Right lobe of liver (tissue), 6 donors: ENCODE measurements at regions not wholly inside any gene's neighbourhood (a gene's known extent, or its start where the extent isn't known, plus 50 kb on each side); places are given as distances from the start of the nearest gene placed in this dataset.

Experiments
- ATAC-seq, 4 donors: fragments of 200-7000 bp; cut with Tn5 transposase; one replicate each; pipeline ENCODE4 v1.9.1; 2020; ENCODE audit warnings: mild to moderate bottlenecking in 4 of 4, moderate library complexity in 4 of 4
- DNase-seq, 3 donors: peaks; one replicate each; pipeline ENCODE4 v3.0.0-alpha.2; 2020
- H3K27ac ChIP-seq, 3 donors: fragments of 200-600 bp; one replicate each; pipeline ENCODE4 v1.8.0; 2022
- H3K27me3 ChIP-seq, 2 donors: fragments of 200-600 bp; one replicate each; pipeline ENCODE4 v1.8.0; 2022
- H3K36me3 ChIP-seq, 4 donors: fragments of 200-600 bp; sonication (generic) in 1 of 4; one replicate each; pipeline versions ENCODE4 v1.5.1 to v1.8.0; 2017 to 2022; ENCODE audit warnings: control low read depth in 1 of 4
- H3K4me1 ChIP-seq, 4 donors: fragments of 200-600 bp; sonication (generic) in 1 of 4; one replicate each; pipeline versions ENCODE4 v1.5.1 to v1.8.0; 2017 to 2022; ENCODE audit warnings: control low read depth in 1 of 4
- H3K4me3 ChIP-seq, 3 donors: fragments of 200-600 bp; one replicate each; pipeline ENCODE4 v1.8.0; 2022
- H3K9me3 ChIP-seq, 4 donors: fragments of 200-600 bp; sonication (generic) in 1 of 4; one replicate each; pipeline versions ENCODE4 v1.5.1 to v1.8.0; 2017 to 2022; ENCODE audit warnings: control low read depth in 1 of 4
- POLR2A ChIP-seq: fragments of 450-650 bp; IDR thresholded peaks from one replicate; pipeline ENCODE4 v1.6.1; 2017; ENCODE audit warnings: antibody characterized with exemption, mild to moderate bottlenecking
- WGBS: methylation state at CpG from one replicate; pipeline ENCODE4 v1.1.6; 2018; ENCODE audit warnings: low coverage, low lambda C conversion rate; ENCODE audit not compliant: insufficient coverage; ENCODE audit errors: missing lambda C conversion rate; 5-methylcytosine and 5-hydroxymethylcytosine counted together
- intact Hi-C, 2 donors: fragments of 100-400 bp; cut with DNase I; formaldehyde crosslinking; loops; one replicate each; pipeline versions ENCODE4 v1.11.2 to v1.14.1; 2022
- TF ChIP-seq, protein P1 (sequence below), 4 donors: fragments of 200-600 bp in 3 of 4; fragments of 450-650 bp in 1 of 4; IDR thresholded peaks; one replicate each; pipeline versions ENCODE4 v1.5.1 to v1.8.0; 2016 to 2022; ENCODE audit warnings: antibody characterized with exemption in 4 of 4, mild to moderate bottlenecking in 2 of 4
- donor health status: DM: no; HTN: yes; CAD: no.
- donor health status: DM: no; HTN: no; CAD: no.
- donor health status: DM: no; HTN: no; CAD: no.
- donor health status: DM: no; HTN: yes; CAD: no.
- donor health status: DM: no; HTN: yes; CAD: no.

DNA sequence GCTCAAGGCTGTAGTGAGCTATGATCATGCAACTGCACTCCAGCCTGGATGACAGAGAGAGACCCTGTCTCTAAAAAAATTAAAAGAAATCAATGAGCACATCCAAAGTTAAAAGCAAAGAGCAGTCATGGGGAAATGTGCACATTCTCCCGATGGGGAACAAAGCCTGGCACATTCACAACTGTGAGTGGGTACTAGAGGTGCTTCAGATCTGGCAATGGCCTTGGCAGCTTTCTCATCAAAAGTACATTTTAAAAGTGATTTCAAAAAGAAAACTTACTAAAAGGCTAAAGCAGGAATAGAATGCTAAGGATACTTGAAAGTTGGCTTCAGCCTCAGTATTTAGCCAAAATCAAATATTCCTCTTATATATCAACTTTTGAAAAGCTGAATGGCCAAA, 145.9 kb upstream of the MAOA start:
- no peak for TF ChIP-seq POLR2A
- TF ChIP-seq, protein P1, sequence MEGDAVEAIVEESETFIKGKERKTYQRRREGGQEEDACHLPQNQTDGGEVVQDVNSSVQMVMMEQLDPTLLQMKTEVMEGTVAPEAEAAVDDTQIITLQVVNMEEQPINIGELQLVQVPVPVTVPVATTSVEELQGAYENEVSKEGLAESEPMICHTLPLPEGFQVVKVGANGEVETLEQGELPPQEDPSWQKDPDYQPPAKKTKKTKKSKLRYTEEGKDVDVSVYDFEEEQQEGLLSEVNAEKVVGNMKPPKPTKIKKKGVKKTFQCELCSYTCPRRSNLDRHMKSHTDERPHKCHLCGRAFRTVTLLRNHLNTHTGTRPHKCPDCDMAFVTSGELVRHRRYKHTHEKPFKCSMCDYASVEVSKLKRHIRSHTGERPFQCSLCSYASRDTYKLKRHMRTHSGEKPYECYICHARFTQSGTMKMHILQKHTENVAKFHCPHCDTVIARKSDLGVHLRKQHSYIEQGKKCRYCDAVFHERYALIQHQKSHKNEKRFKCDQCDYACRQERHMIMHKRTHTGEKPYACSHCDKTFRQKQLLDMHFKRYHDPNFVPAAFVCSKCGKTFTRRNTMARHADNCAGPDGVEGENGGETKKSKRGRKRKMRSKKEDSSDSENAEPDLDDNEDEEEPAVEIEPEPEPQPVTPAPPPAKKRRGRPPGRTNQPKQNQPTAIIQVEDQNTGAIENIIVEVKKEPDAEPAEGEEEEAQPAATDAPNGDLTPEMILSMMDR (IDR thresholded peaks at IDR 0.05): no peak
- Histone ChIP-seq H3K27me3 (peaks cover 0 to 4% of the 10 kb centered on the region in 2 donors), H3K4me1 (no peaks in the 10 kb centered on the region), H3K9me3 (no peaks in the 10 kb centered on the region), H3K27ac (no peak overlapping the region), H3K36me3 (no peaks in the 10 kb centered on the region), H3K4me3 (no peak overlapping the region)
- WGBS: 75% methylated on average over 1 of the region's 1 CpG
- ATAC-seq (no peak), DNase-seq (no peak)
- intact Hi-C loops: no loop called here

DNA sequence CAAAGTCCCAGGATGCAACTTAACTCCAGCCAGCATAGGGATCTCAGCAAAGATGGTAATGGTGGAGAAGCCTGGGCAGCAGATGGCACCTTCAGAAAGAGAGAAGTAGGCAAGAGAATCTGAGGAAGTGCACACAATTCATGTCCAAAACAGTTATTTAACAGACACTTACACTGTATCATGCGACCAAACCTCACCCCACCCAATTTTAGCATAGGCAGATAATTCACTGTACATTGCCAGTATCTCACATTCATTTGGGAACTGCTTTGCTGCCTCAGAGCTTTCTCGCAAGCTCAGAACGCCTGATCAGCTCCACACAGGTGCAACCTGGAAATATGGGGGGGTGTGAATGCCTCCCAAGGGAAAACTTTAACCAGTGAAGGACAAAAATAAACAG, 143.0 kb upstream of the MAOA start:
- H3K27ac ChIP-seq: no peak overlapping the region
- ATAC-seq: no peak
- WGBS: 53% methylated on average over 2 of the region's 3 CpGs
- TF ChIP-seq POLR2A: no peak
- intact Hi-C loops: no loop called here
- peaks cover 0 to 4% of the 10 kb centered on the region in 2 donors for H3K27me3 ChIP-seq
- H3K36me3 ChIP-seq: no peaks in the 10 kb centered on the region
- H3K9me3 ChIP-seq: no peaks in the 10 kb centered on the region
- H3K4me1 ChIP-seq: no peaks in the 10 kb centered on the region
- no peak for DNase-seq
- no peak overlapping the region for H3K4me3 ChIP-seq

DNA sequence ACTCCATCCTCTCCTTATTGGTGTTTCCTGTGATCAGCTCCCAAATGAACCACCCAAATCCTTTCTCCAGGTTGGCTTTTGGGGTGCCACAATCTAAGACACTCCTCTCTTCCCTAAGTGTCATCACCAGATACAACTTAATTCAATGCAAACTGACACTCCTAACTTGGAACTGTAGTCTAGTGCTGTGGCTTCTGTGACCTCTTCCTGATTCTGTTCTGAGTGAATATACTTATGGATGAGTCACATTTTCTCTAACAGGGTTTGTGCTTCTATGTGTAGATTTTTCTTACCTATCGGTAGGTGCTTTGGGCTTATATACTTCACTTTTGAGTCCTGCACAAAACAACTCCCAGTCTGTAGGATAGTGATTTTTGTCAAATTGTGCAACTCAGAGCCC, 141.3 kb upstream of the MAOA start:
- ATAC-seq (no peak), DNase-seq (no peak)
- Histone ChIP-seq H3K36me3 (no peaks in the 10 kb centered on the region), H3K4me1 (no peaks in the 10 kb centered on the region), H3K9me3 (no peaks in the 10 kb centered on the region), H3K27me3 (peaks cover 0 to 4% of the 10 kb centered on the region in 2 donors), H3K4me3 (no peak overlapping the region), H3K27ac (no peak overlapping the region)
- intact Hi-C loops: no loop called here
- TF ChIP-seq, protein P1 (IDR thresholded peaks at IDR 0.05): no peak
- no peak for TF ChIP-seq POLR2A
- WGBS: 88% methylated on average over 1 of the region's 1 CpG

DNA sequence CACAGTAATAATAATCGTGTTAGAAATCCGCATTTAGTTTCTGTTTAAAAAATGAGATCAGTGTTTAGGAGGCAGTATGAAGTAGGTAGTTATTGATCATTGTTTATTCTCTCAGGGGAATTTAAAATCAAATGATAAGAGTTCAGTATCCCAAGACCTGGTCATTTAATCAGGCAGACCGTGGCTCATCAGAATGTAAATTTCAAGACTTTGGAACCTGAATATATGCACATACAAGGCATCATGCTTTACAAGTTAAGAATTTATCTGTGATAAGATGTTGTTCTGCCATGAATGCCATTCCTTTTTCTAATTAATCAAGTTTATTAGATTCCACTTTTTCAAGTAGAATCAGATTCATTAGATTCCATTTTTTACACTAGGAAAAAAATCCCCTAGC, 133.5 kb upstream of the MAOA start:
- no peaks in the 10 kb centered on the region for H3K27me3 ChIP-seq
- H3K4me1 ChIP-seq: no peaks in the 10 kb centered on the region
- TF ChIP-seq, protein P1 (IDR thresholded peaks at IDR 0.05): no peak
- TF ChIP-seq POLR2A: no peak
- no peak overlapping the region for H3K4me3 ChIP-seq
- no peaks in the 10 kb centered on the region for H3K36me3 ChIP-seq
- no peaks in the 10 kb centered on the region for H3K9me3 ChIP-seq
- no peak for ATAC-seq
- no peak overlapping the region for H3K27ac ChIP-seq
- DNase-seq: no peak
- intact Hi-C loops: no loop called here
- 67% methylated on average over 3 of the region's 3 CpGs for WGBS

DNA sequence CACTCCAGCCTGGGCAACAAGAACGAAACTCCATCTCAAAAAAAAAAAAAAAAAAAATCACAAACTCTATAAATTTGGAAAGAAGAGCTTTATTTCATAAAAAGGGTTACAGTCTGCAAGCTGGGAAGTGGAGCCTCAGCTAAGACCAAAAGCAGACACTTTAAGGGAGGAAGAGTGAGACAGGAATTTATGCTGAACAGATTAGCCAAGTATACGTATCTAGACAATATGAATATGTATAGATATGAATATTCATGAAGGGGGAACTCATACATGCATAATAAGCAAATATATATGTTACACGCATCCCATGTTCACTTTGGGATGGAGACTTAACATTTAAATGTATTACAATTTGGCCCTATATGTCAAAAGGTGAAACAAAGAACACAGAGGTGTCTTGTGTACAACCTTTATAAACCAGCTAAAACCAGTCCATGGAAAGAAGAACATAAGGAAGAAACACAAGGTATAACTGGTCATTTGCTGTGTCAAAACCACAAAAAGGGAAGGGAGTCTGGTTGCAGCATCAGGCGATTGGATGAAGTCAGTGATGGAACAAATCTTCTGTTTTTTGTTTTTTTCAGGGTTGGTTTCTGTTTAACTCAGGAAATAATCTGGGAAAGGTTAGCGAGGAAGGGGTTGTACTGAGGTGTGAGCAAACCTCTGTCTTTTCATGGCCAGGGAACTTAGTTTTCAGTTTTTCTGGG, 130.0 kb upstream of the MAOA start:
- 45% methylated on average over 5 of the region's 5 CpGs for WGBS
- DNase-seq (no peak), ATAC-seq (no peak)

More for the DNA sequence above, 130.0 kb upstream of the MAOA start:
- no peak overlapping the region for H3K27ac ChIP-seq
- no peak overlapping the region for H3K4me3 ChIP-seq
- no peaks in the 10 kb centered on the region for H3K36me3 ChIP-seq
- no peaks in the 10 kb centered on the region for H3K9me3 ChIP-seq
- no peaks in the 10 kb centered on the region for H3K27me3 ChIP-seq
- TF ChIP-seq, protein P1 (IDR thresholded peaks at IDR 0.05): no peak
- TF ChIP-seq POLR2A: no peak
- no peaks in the 10 kb centered on the region for H3K4me1 ChIP-seq
- intact Hi-C loops: no loop called here
